ENCODE measurements at regions not wholly inside any gene's neighbourhood (a gene's known extent, or its start where the extent isn't known, plus 50 kb on each side); places are given as distances from the start of the nearest gene placed in this dataset.

- H3K9me3 ChIP-seq (ENCODE audit: control insufficient read depth in 1 of 2, low read length in 2 of 2) = no peaks in the 10 kb centered on the region
- H3K27ac ChIP-seq (ENCODE audit: low read depth, low read length) = no peak overlapping the region
- H3K27me3 ChIP-seq (ENCODE audit: control insufficient read depth in 1 of 2, insufficient read depth in 2 of 2, low read length in 2 of 2) = no peaks in the 10 kb centered on the region
- H3K4me3 ChIP-seq (ENCODE audit: low read depth in 1 of 2, low read length in 2 of 2) = no peak overlapping the region
- H3K9ac ChIP-seq (ENCODE audit: low read depth in 1 of 2, low read length in 2 of 2) = no peak overlapping the region
- no peaks in the 10 kb centered on the region for H3K4me1 ChIP-seq (ENCODE audit: control insufficient read depth in 1 of 2, insufficient read depth in 2 of 2, low read length in 2 of 2)
- H3K36me3 ChIP-seq (ENCODE audit: control insufficient read depth in 1 of 2, insufficient read depth in 2 of 2, low read length in 2 of 2) = no peaks in the 10 kb centered on the region
These were observed 402.6 kb downstream of the SIPA1L2 start for GRCh38 chr1:232227306-232227705.

DNA sequence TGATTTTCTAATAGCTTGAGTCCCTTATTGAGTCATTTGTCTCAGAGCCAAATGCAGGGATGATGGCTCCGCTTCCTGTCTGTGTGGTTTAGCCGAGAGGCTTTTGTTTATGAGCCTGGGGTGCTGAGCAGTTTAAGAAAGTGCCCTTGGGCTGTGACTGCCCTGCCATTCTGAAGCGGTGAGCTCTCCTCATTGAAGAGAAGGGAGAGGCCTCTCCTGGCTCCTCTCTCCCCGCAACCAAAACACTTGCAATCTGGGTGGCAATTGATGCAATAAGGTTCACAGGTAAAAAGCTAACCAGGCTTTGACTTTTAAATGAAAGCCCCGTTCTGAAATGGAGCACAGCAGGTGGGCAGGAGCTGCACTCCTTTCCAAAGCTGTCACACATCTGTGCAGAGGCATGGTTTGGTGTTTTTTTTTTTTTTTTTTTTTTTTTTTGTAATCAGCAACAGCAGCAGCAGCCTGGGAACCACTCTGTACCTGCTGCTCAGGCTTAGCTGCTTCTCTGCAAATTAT lies 403.7 kb downstream of the SIPA1L2 start:
- Histone ChIP-seq H3K27ac (ENCODE audit: low read depth, low read length) (no peak overlapping the region), H3K27me3 (ENCODE audit: control insufficient read depth in 1 of 2, insufficient read depth in 2 of 2, low read length in 2 of 2) (no peaks in the 10 kb centered on the region), H3K4me1 (ENCODE audit: control insufficient read depth in 1 of 2, insufficient read depth in 2 of 2, low read length in 2 of 2) (no peaks in the 10 kb centered on the region), H3K4me3 (ENCODE audit: low read depth in 1 of 2, low read length in 2 of 2) (no peak overlapping the region), H3K9me3 (ENCODE audit: control insufficient read depth in 1 of 2, low read length in 2 of 2) (no peaks in the 10 kb centered on the region), H3K36me3 (ENCODE audit: control insufficient read depth in 1 of 2, insufficient read depth in 2 of 2, low read length in 2 of 2) (no peaks in the 10 kb centered on the region), H3K9ac (ENCODE audit: low read depth in 1 of 2, low read length in 2 of 2) (no peak overlapping the region)

DNA sequence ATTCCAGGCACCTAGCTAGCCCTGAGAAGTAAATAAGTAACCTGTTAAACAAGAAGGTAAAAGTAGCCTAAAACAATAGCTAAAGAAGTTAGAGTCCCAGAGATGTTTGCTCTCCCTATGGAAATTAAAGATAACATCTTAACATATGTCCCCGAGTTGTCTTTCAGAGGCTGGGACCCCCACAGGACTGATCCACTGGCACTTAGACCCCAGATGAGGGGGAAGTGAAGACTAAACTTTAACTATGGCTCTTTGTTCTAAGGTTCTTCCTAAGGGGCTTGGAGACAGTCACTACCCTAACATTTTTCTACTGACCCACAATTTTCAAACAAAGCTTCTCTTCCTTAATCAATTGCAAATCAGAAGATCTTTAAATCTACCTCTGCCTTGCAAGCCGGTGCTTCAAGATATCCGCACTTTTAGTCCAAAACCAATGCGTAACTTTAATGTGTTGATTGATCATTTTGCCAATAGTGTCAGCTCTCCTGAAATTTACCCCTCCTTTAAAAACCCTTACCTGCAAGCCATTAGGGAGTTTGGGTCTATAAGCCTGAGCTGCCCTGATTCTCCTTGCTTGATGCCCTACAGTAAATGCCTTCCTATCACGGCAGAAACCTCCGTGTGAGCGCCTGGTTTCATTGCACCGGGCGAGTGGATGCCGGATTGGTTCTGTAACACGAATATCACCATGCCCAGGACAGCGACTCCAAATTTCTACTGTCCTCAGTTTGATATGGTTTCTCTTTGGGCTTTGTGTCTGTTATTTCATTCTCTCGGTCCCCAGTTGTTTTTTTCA lies 404.4 kb downstream of the SIPA1L2 start:
- Histone ChIP-seq H3K27ac (ENCODE audit: low read depth, low read length) (no peak overlapping the region), H3K4me3 (ENCODE audit: low read depth in 1 of 2, low read length in 2 of 2) (no peak overlapping the region), H3K27me3 (ENCODE audit: control insufficient read depth in 1 of 2, insufficient read depth in 2 of 2, low read length in 2 of 2) (no peaks in the 10 kb centered on the region), H3K36me3 (ENCODE audit: control insufficient read depth in 1 of 2, insufficient read depth in 2 of 2, low read length in 2 of 2) (no peaks in the 10 kb centered on the region), H3K9ac (ENCODE audit: low read depth in 1 of 2, low read length in 2 of 2) (no peak overlapping the region), H3K9me3 (ENCODE audit: control insufficient read depth in 1 of 2, low read length in 2 of 2) (no peaks in the 10 kb centered on the region), H3K4me1 (ENCODE audit: control insufficient read depth in 1 of 2, insufficient read depth in 2 of 2, low read length in 2 of 2) (no peaks in the 10 kb centered on the region)

GRCh38 chr1:232223887-232224286 lies 406.0 kb downstream of the SIPA1L2 start:
- Histone ChIP-seq H3K36me3 (ENCODE audit: control insufficient read depth in 1 of 2, insufficient read depth in 2 of 2, low read length in 2 of 2) (no peaks in the 10 kb centered on the region), H3K9me3 (ENCODE audit: control insufficient read depth in 1 of 2, low read length in 2 of 2) (no peaks in the 10 kb centered on the region), H3K9ac (ENCODE audit: low read depth in 1 of 2, low read length in 2 of 2) (no peak overlapping the region), H3K27ac (ENCODE audit: low read depth, low read length) (no peak overlapping the region), H3K4me1 (ENCODE audit: control insufficient read depth in 1 of 2, insufficient read depth in 2 of 2, low read length in 2 of 2) (no peaks in the 10 kb centered on the region), H3K27me3 (ENCODE audit: control insufficient read depth in 1 of 2, insufficient read depth in 2 of 2, low read length in 2 of 2) (no peaks in the 10 kb centered on the region), H3K4me3 (ENCODE audit: low read depth in 1 of 2, low read length in 2 of 2) (no peak overlapping the region)

DNA sequence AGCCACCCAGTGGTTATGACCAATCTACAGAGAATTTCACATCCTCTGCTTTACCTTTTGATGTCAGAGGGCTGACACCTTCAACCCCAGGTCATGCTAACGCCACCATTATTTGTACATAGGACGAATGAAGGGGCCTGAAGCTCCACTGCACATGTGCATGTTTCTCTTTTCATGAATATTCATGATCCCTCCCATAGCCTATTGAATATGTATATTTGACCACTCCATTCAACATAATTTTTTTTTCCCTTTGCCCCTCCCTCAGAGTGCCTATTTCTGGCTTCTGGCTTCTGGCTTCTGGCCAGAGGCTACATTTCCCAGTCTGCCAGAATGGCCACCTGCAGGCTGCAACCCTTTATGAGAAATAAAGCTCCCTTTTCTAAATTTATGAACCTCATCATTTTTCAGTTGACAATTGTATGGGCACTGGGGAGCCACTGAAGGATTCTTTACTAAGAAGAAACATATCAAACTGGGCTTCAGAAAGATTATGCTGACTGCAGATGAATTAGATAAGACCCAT lies 406.7 kb downstream of the SIPA1L2 start:
- Histone ChIP-seq H3K27me3 (ENCODE audit: control insufficient read depth in 1 of 2, insufficient read depth in 2 of 2, low read length in 2 of 2) (no peaks in the 10 kb centered on the region), H3K9ac (ENCODE audit: low read depth in 1 of 2, low read length in 2 of 2) (no peak overlapping the region), H3K4me3 (ENCODE audit: low read depth in 1 of 2, low read length in 2 of 2) (no peak overlapping the region), H3K9me3 (ENCODE audit: control insufficient read depth in 1 of 2, low read length in 2 of 2) (no peaks in the 10 kb centered on the region), H3K27ac (ENCODE audit: low read depth, low read length) (no peak overlapping the region), H3K4me1 (ENCODE audit: control insufficient read depth in 1 of 2, insufficient read depth in 2 of 2, low read length in 2 of 2) (no peaks in the 10 kb centered on the region), H3K36me3 (ENCODE audit: control insufficient read depth in 1 of 2, insufficient read depth in 2 of 2, low read length in 2 of 2) (no peaks in the 10 kb centered on the region)

GRCh38 chr1:232222614-232223013 lies 407.3 kb downstream of the SIPA1L2 start:
- H3K9ac ChIP-seq (ENCODE audit: low read depth in 1 of 2, low read length in 2 of 2) = no peak overlapping the region
- H3K36me3 ChIP-seq (ENCODE audit: control insufficient read depth in 1 of 2, insufficient read depth in 2 of 2, low read length in 2 of 2) = no peaks in the 10 kb centered on the region
- no peaks in the 10 kb centered on the region for H3K9me3 ChIP-seq (ENCODE audit: control insufficient read depth in 1 of 2, low read length in 2 of 2)
- H3K27me3 ChIP-seq (ENCODE audit: control insufficient read depth in 1 of 2, insufficient read depth in 2 of 2, low read length in 2 of 2) = no peaks in the 10 kb centered on the region
- H3K27ac ChIP-seq (ENCODE audit: low read depth, low read length) = no peak overlapping the region
- H3K4me3 ChIP-seq (ENCODE audit: low read depth in 1 of 2, low read length in 2 of 2) = no peak overlapping the region
- no peaks in the 10 kb centered on the region for H3K4me1 ChIP-seq (ENCODE audit: control insufficient read depth in 1 of 2, insufficient read depth in 2 of 2, low read length in 2 of 2)

DNA sequence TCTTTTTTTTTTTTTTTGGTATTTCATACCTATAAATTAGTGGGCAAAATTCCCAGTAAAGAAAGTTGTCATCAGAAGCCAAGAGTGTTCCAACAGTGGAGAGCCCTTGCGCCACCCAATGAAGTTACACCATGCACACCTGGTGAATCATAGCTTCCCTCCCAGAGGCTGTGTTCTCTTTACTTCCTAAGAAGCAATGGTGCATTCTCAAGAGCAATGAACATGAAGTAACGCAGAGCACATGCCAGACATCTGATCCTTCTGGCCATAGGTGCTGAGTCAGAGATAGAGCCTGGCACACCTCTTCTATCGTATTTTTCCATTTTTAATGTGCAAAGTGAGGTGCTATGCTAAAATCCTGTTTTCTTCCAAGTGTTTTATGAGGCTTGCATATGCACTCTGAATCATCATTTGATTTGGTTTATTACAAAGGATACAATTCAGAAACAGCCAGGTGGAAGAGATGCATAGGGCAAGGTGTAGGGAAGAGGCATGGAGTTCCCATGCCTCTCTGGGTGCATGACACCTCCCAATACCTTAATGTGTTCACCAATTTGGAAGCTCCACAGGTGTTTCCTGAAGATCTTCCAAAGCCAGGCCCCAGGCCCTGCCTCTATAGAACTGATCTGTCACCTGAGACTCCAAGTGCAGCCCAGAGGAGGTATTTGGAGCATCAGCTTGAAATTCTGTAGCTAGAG lies 408.0 kb downstream of the SIPA1L2 start:
- Histone ChIP-seq H3K4me3 (ENCODE audit: low read depth in 1 of 2, low read length in 2 of 2) (no peak overlapping the region), H3K9ac (ENCODE audit: low read depth in 1 of 2, low read length in 2 of 2) (no peak overlapping the region), H3K27ac (ENCODE audit: low read depth, low read length) (no peak overlapping the region), H3K36me3 (ENCODE audit: control insufficient read depth in 1 of 2, insufficient read depth in 2 of 2, low read length in 2 of 2) (no peaks in the 10 kb centered on the region), H3K9me3 (ENCODE audit: control insufficient read depth in 1 of 2, low read length in 2 of 2) (no peaks in the 10 kb centered on the region), H3K4me1 (ENCODE audit: control insufficient read depth in 1 of 2, insufficient read depth in 2 of 2, low read length in 2 of 2) (no peaks in the 10 kb centered on the region), H3K27me3 (ENCODE audit: control insufficient read depth in 1 of 2, insufficient read depth in 2 of 2, low read length in 2 of 2) (no peaks in the 10 kb centered on the region)

DNA sequence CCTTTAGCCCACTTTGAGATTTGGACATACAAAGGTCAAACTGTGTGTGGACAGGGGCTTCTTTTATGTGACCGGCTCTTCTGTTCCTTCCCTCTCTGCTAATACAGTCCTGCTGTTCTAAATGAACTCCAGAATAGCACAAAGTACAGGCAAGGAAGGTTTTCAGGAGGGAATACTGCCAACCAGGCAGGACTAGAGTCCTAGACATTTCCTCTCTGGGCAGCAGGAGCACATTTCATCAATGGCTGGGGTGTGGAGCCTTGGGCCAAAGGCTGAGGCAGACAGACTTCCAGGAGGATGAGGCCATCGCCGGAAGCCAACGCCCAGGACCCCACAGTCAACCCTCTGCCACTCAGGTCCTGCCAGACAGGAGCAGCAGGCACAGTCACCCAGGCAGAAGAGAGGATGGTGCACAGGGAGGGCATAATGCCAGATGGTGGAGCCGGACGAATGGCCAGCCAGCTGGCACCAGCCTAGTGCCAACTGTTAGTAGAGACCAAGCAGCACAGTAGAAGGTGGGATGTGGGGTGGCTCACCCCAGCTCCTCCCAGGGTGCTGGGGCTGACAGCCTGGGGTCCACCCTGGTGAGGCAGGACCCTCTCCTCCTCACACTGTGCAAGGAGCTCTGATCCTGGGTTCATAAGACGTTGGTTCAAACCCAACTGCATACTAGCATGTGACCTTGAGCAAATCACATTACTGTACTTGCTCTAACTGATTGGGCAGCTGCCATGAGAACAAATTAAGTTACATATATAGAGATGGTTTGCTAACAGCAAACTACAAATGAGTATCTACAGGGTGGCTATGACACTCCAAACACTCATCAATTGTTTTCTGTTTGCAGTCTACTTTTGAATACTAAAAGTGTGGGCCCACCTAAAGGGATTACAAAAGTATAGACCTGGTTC lies 410.7 kb downstream of the SIPA1L2 start:
- H3K4me3 ChIP-seq (ENCODE audit: low read depth in 1 of 2, low read length in 2 of 2) = no peak overlapping the region

DNA sequence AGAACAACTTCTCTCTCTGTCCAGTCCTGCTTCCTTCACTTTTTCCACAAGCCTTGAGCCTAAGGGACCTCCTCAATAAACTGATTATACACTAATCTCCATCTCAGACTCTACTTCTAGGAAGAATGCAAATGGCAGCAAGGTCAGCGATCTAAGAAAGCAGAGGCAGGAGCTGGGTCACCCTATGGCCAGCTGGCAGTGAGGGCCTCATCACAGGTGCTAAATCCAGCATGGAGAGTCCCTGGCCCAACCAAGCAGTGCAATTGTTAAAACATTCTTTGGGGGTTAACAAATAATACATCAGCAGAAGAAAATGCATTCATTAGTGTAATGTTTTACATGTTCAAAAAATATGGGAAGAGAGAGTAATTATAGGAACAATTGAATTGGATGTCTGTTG lies 416.0 kb downstream of the SIPA1L2 start:
- no peaks in the 10 kb centered on the region for H3K4me1 ChIP-seq (ENCODE audit: control insufficient read depth in 1 of 2, insufficient read depth in 2 of 2, low read length in 2 of 2)
- H3K9me3 ChIP-seq (ENCODE audit: control insufficient read depth in 1 of 2, low read length in 2 of 2) = no peaks in the 10 kb centered on the region
- no peak overlapping the region for H3K27ac ChIP-seq (ENCODE audit: low read depth, low read length)
- H3K4me3 ChIP-seq (ENCODE audit: low read depth in 1 of 2, low read length in 2 of 2) = no peak overlapping the region
- no peak overlapping the region for H3K9ac ChIP-seq (ENCODE audit: low read depth in 1 of 2, low read length in 2 of 2)
- H3K27me3 ChIP-seq (ENCODE audit: control insufficient read depth in 1 of 2, insufficient read depth in 2 of 2, low read length in 2 of 2) = no peaks in the 10 kb centered on the region
- H3K36me3 ChIP-seq (ENCODE audit: control insufficient read depth in 1 of 2, insufficient read depth in 2 of 2, low read length in 2 of 2) = no peaks in the 10 kb centered on the region

More for the DNA sequence above, 410.7 kb downstream of the SIPA1L2 start:
- Histone ChIP-seq H3K36me3 (ENCODE audit: control insufficient read depth in 1 of 2, insufficient read depth in 2 of 2, low read length in 2 of 2) (no peaks in the 10 kb centered on the region), H3K27ac (ENCODE audit: low read depth, low read length) (no peak overlapping the region), H3K27me3 (ENCODE audit: control insufficient read depth in 1 of 2, insufficient read depth in 2 of 2, low read length in 2 of 2) (no peaks in the 10 kb centered on the region), H3K9ac (ENCODE audit: low read depth in 1 of 2, low read length in 2 of 2) (no peak overlapping the region), H3K9me3 (ENCODE audit: control insufficient read depth in 1 of 2, low read length in 2 of 2) (no peaks in the 10 kb centered on the region), H3K4me1 (ENCODE audit: control insufficient read depth in 1 of 2, insufficient read depth in 2 of 2, low read length in 2 of 2) (no peaks in the 10 kb centered on the region)
